Dermis blood vessel endothelial cell (primary cell): ENCODE measurements at regions not wholly inside any gene's neighbourhood (a gene's known extent, or its start where the extent isn't known, plus 50 kb on each side); places are given as distances from the start of the nearest gene placed in this dataset.
"Not testable (repeated sequence)": the region's sequence is repeated elsewhere in the genome, so short reads cannot be mapped to it uniquely, and the experiment has no call there.

Source experiments
- DNase-seq: peaks from one replicate; pipeline ENCODE4 v3.0.0; 2010

GRCh38 chr7:27419581-27420177 lies 177.1 kb downstream of the EVX1 start:
- no peak for DNase-seq

- DNase-seq = no peak
Observed at GRCh38 chr7:27420702-27421101, 178.1 kb downstream of the EVX1 start.

GRCh38 chr7:27423290-27423689 lies 180.7 kb downstream of the EVX1 start:
- DNase-seq = no peak

- DNase-seq = no peak
Observed at GRCh38 chr7:27423821-27424220, 181.2 kb downstream of the EVX1 start.

GRCh38 chr7:27424231-27424630 lies 181.6 kb downstream of the EVX1 start:
- DNase-seq = peak; percentile 3

GRCh38 chr7:27424749-27425148 lies 182.1 kb downstream of the EVX1 start:
- DNase-seq = no peak

- DNase-seq = no peak
Observed at GRCh38 chr7:27427416-27427815, 184.8 kb downstream of the EVX1 start.

- DNase-seq = no peak
Observed at GRCh38 chr7:27430105-27430504, 187.5 kb downstream of the EVX1 start.

- DNase-seq = no peak
Observed at GRCh38 chr7:27431465-27431864, 188.9 kb downstream of the EVX1 start.

GRCh38 chr7:27433581-27433980 lies 191.0 kb downstream of the EVX1 start:
- DNase-seq = no peak

GRCh38 chr7:27434756-27435400 lies 192.3 kb downstream of the EVX1 start:
- DNase-seq = no peak

- no peak for DNase-seq
Observed at GRCh38 chr7:27435461-27435860, 192.9 kb downstream of the EVX1 start.

GRCh38 chr7:27438881-27439589 lies 196.4 kb downstream of the EVX1 start:
- no peak for DNase-seq

- DNase-seq = no peak
Observed at GRCh38 chr7:27442455-27442854, 199.9 kb downstream of the EVX1 start.

GRCh38 chr7:27449046-27449445 lies 206.4 kb downstream of the EVX1 start:
- DNase-seq = not testable (repeated sequence)

- DNase-seq = peak; percentile 6
Observed at GRCh38 chr7:27453702-27454405, 208.8 kb downstream of the HIBADH start.

GRCh38 chr7:27457120-27457519 lies 205.6 kb downstream of the HIBADH start:
- not testable (repeated sequence) for DNase-seq

- not testable (repeated sequence) for DNase-seq
Observed at GRCh38 chr7:27457603-27458565, 204.8 kb downstream of the HIBADH start.

GRCh38 chr7:27459021-27459730 lies 203.5 kb downstream of the HIBADH start:
- DNase-seq = no peak

GRCh38 chr7:27459731-27460053 lies 203.0 kb downstream of the HIBADH start:
- DNase-seq = no peak

- DNase-seq = no peak
Observed at GRCh38 chr7:27462575-27463270, 200.0 kb downstream of the HIBADH start.
